ENCODE measurements at regions not wholly inside any gene's neighbourhood (a gene's known extent, or its start where the extent isn't known, plus 50 kb on each side); places are given as distances from the start of the nearest gene placed in this dataset.

DNA sequence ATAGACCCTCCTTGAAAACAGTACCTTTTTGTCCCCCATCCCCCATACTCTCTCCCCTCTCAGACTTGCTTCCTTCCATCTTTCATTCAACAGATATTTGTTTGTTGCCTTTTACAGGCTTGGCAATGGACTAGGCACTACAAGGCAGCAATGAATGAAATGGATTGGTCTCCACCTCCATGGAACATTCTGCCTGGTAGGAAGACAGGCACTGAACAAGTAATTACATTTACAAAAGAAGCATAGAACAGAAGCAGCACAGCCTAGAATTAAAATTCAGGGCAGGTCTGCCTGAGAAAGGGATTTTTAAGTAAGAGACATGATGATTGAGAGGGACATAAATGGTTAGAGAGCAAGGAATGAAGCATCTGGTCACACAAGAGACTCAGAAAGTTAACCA is 346.1 kb downstream of the GRXCR1 start:
- TF ChIP-seq EP300 (IDR thresholded peaks at IDR 0.05) = no peak
- no peak for TF ChIP-seq POLR2AphosphoS5 (IDR thresholded peaks at IDR 0.05)
- no peaks in the 10 kb centered on the region for H3K4me1 ChIP-seq
- H3K9me3 ChIP-seq = no peaks in the 10 kb centered on the region
- H3K27ac ChIP-seq = no peak overlapping the region
- DNase-seq = no peak
- intact Hi-C loops (cut with DNase I) = no loop called here
- no peaks in the 10 kb centered on the region for H3K27me3 ChIP-seq
- H3K36me3 ChIP-seq = no peaks in the 10 kb centered on the region
- H3K4me3 ChIP-seq = no peak overlapping the region

- H3K4me3 ChIP-seq = no peak overlapping the region
- TF ChIP-seq EP300 (IDR thresholded peaks at IDR 0.05) (no peak), POLR2A (IDR thresholded peaks at IDR 0.05) (no peak), POLR2AphosphoS5 (IDR thresholded peaks at IDR 0.05) (no peak), CTCF (IDR thresholded peaks at IDR 0.05) (no peak)
- no peaks in the 10 kb centered on the region for H3K9me3 ChIP-seq
- H3K36me3 ChIP-seq = no peaks in the 10 kb centered on the region
- H3K4me1 ChIP-seq = no peaks in the 10 kb centered on the region
- DNase-seq = no peak
- intact Hi-C loops (cut with DNase I) = no loop called here
- no peak overlapping the region for H3K27ac ChIP-seq
- H3K27me3 ChIP-seq = no peaks in the 10 kb centered on the region
Measured at GRCh38 chr4:43241104-43241503, 348.6 kb downstream of the GRXCR1 start.

- Histone ChIP-seq H3K9me3 (no peaks in the 10 kb centered on the region), H3K27ac (no peak overlapping the region), H3K4me3 (no peak overlapping the region), H3K4me1 (no peaks in the 10 kb centered on the region), H3K27me3 (no peaks in the 10 kb centered on the region), H3K36me3 (no peaks in the 10 kb centered on the region)
- intact Hi-C loops (cut with DNase I) = no loop called here
- DNase-seq = no peak
- 36 to 53% methylated on average over 2 of the region's 2 CpGs for WGBS, 2 donors
- no peak for TF ChIP-seq POLR2A (IDR thresholded peaks at IDR 0.05)
- TF ChIP-seq POLR2AphosphoS5 (IDR thresholded peaks at IDR 0.05) = no peak
- TF ChIP-seq EP300 (IDR thresholded peaks at IDR 0.05) = no peak
- TF ChIP-seq CTCF (IDR thresholded peaks at IDR 0.05) = no peak
Measured at GRCh38 chr4:43242606-43243005, 350.1 kb downstream of the GRXCR1 start.

DNA sequence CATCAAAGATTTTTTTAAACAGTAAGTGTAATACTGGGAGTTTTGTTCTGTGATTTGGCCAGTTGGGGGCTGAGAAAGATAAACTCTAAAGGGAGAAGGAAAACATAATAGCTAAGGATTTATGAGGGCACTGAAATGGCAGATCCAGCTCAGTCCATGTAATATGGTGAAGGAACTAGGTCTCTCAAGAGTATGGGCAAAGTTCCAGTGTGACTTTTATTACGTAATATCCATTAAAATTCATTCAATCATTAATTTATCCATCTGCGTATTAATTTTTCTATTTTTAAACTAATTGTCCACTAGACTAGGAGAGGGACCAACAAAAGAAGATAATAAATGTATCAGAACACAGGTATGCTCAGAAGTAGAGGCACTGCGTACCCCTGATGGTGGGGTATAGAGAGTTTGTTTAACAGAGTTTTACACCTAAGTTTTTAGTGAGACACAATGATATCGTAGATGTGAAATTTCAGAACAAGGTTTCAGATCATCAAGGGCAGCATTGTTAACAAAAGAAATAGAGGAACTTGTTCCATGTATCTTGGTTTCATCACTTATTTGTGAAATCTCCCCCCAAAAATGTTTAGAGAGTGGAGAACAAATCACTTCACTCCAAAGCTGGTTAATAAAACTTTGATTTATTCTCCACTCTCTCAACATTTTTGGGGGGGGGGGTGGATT is 351.1 kb downstream of the GRXCR1 start:
- intact Hi-C loops (cut with DNase I) = no loop called here
- no peak for DNase-seq
- no peak overlapping the region for H3K27ac ChIP-seq
- WGBS, 2 donors = 84% methylated on average over 4 of the region's 4 CpGs
- TF ChIP-seq POLR2AphosphoS5 (IDR thresholded peaks at IDR 0.05) (no peak), POLR2A (IDR thresholded peaks at IDR 0.05) (no peak), CTCF (IDR thresholded peaks at IDR 0.05) (no peak), EP300 (IDR thresholded peaks at IDR 0.05) (no peak)
- no peak overlapping the region for H3K4me3 ChIP-seq
- no peaks in the 10 kb centered on the region for H3K4me1 ChIP-seq
- no peaks in the 10 kb centered on the region for H3K9me3 ChIP-seq
- H3K36me3 ChIP-seq = no peaks in the 10 kb centered on the region
- no peaks in the 10 kb centered on the region for H3K27me3 ChIP-seq

GRCh38 chr4:43244688-43245382 is 352.3 kb downstream of the GRXCR1 start:
- TF ChIP-seq POLR2A (IDR thresholded peaks at IDR 0.05) (no peak), POLR2AphosphoS5 (IDR thresholded peaks at IDR 0.05) (no peak), EP300 (IDR thresholded peaks at IDR 0.05) (no peak), CTCF (IDR thresholded peaks at IDR 0.05) (no peak)
- WGBS, 2 donors = 41 to 53% methylated on average over 1 of the region's 1 CpG
- Histone ChIP-seq H3K9me3 (no peaks in the 10 kb centered on the region), H3K36me3 (no peaks in the 10 kb centered on the region), H3K4me3 (no peak overlapping the region), H3K27ac (no peak overlapping the region), H3K4me1 (no peaks in the 10 kb centered on the region), H3K27me3 (no peaks in the 10 kb centered on the region)
- no peak for DNase-seq
- intact Hi-C loops (cut with DNase I) = no loop called here

Data from sigmoid colon (tissue), 6 donors.